Astrocyte (in vitro differentiated cells and primary cell): ENCODE measurements at regions not wholly inside any gene's neighbourhood (a gene's known extent, or its start where the extent isn't known, plus 50 kb on each side); places are given as distances from the start of the nearest gene placed in this dataset.

Experiments used
- CTCF ChIP-seq: IDR thresholded peaks from 2 replicates; pipeline ENCODE4 v1.5.1; 2011; ENCODE audit warnings: low read depth, mild to moderate bottlenecking, inconsistent platforms, low read length, moderate library complexity; ENCODE audit not compliant: insufficient read depth
- EZH2 ChIP-seq: IDR thresholded peaks from 2 replicates; pipeline ENCODE4 v1.6.1; 2012; ENCODE audit warnings: mild to moderate bottlenecking, low read length, inconsistent platforms; ENCODE audit not compliant: insufficient read depth

GRCh38 chr1:186577633-186578032 lies 102.6 kb downstream of the PTGS2 start:
- TF ChIP-seq CTCF = no peak
- TF ChIP-seq EZH2 = no peak
